ENCODE measurements at regions not wholly inside any gene's neighbourhood (a gene's known extent, or its start where the extent isn't known, plus 50 kb on each side); places are given as distances from the start of the nearest gene placed in this dataset.

- TF ChIP-seq SIN3A (IDR thresholded peaks at IDR 0.05; ENCODE audit: borderline replicate concordance, insufficient read depth, low read length) (no peak), TAF1 (IDR thresholded peaks at IDR 0.05; ENCODE audit: borderline replicate concordance, insufficient read depth, low read length) (no peak), POLR2AphosphoS5 (IDR thresholded peaks at IDR 0.05; ENCODE audit: low read depth, low read length) (no peak), FOXP2 (optimal IDR thresholded peaks at IDR 0.05; ENCODE audit: borderline replicate concordance, extremely low read depth, extremely low read length, insufficient read depth) (no peak)
- TF ChIP-seq, protein P1, sequence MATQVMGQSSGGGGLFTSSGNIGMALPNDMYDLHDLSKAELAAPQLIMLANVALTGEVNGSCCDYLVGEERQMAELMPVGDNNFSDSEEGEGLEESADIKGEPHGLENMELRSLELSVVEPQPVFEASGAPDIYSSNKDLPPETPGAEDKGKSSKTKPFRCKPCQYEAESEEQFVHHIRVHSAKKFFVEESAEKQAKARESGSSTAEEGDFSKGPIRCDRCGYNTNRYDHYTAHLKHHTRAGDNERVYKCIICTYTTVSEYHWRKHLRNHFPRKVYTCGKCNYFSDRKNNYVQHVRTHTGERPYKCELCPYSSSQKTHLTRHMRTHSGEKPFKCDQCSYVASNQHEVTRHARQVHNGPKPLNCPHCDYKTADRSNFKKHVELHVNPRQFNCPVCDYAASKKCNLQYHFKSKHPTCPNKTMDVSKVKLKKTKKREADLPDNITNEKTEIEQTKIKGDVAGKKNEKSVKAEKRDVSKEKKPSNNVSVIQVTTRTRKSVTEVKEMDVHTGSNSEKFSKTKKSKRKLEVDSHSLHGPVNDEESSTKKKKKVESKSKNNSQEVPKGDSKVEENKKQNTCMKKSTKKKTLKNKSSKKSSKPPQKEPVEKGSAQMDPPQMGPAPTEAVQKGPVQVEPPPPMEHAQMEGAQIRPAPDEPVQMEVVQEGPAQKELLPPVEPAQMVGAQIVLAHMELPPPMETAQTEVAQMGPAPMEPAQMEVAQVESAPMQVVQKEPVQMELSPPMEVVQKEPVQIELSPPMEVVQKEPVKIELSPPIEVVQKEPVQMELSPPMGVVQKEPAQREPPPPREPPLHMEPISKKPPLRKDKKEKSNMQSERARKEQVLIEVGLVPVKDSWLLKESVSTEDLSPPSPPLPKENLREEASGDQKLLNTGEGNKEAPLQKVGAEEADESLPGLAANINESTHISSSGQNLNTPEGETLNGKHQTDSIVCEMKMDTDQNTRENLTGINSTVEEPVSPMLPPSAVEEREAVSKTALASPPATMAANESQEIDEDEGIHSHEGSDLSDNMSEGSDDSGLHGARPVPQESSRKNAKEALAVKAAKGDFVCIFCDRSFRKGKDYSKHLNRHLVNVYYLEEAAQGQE (IDR thresholded peaks at IDR 0.05; ENCODE audit: insufficient read depth in 1 of 2, low read depth in 2 of 2, low read length in 2 of 2) = no peak
Measured at GRCh38 chr16:54425681-54426552, 139.3 kb upstream of the IRX3 start.

DNA sequence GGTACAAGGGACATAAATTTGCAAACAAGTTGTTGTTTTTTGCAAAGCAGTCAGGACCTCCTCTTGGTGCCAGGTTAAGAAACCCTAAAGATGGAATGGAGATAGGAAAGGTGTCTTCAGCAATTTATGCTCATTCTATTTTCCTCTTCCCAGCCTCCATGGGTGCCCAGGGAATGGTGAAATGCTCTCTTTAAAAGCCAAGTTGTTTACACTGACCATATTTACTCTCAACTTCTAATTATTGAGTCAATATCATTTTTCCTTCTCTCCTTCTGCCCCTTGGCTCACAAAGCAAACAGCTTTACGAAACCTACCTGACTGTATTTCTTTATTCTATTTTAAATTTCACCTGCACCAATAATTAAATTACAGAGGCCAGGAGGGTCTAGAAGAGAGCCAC lies 138.5 kb upstream of the IRX3 start:
- TF ChIP-seq POLR2AphosphoS5 (IDR thresholded peaks at IDR 0.05; ENCODE audit: low read depth, low read length) (no peak), TAF1 (IDR thresholded peaks at IDR 0.05; ENCODE audit: borderline replicate concordance, insufficient read depth, low read length) (no peak), FOXP2 (optimal IDR thresholded peaks at IDR 0.05; ENCODE audit: borderline replicate concordance, extremely low read depth, extremely low read length, insufficient read depth) (no peak), SIN3A (IDR thresholded peaks at IDR 0.05; ENCODE audit: borderline replicate concordance, insufficient read depth, low read length) (no peak)
- TF ChIP-seq, protein P1 (IDR thresholded peaks at IDR 0.05; ENCODE audit: insufficient read depth in 1 of 2, low read depth in 2 of 2, low read length in 2 of 2) = no peak

DNA sequence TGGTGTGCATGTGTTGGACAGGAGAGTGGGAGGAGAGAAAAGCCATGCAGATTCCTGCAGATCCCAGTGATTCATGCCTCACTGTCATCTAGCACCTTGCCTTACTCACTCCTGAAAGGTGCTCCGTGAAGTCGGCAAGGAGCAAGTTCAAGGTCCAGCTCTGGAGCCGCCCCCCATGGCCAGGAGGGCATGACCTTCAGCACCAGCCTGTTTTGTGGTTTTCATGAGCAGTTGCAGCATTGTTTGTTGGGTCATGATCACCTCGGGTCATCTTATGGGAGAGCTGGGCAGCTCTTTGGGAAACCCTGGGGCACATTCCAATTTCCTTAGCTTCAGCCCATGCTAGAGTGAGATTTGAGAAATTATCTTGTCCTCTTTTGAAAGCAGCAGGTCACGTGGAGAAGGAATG lies 137.5 kb upstream of the IRX3 start:
- TF ChIP-seq POLR2AphosphoS5 (IDR thresholded peaks at IDR 0.05; ENCODE audit: low read depth, low read length) = no peak
- TF ChIP-seq, protein P1 (IDR thresholded peaks at IDR 0.05; ENCODE audit: insufficient read depth in 1 of 2, low read depth in 2 of 2, low read length in 2 of 2) = no peak

GRCh38 chr16:54422569-54422978 lies 136.0 kb upstream of the IRX3 start:
- TF ChIP-seq SIN3A (IDR thresholded peaks at IDR 0.05; ENCODE audit: borderline replicate concordance, insufficient read depth, low read length) (no peak), TAF1 (IDR thresholded peaks at IDR 0.05; ENCODE audit: borderline replicate concordance, insufficient read depth, low read length) (no peak), POLR2AphosphoS5 (IDR thresholded peaks at IDR 0.05; ENCODE audit: low read depth, low read length) (no peak), FOXP2 (optimal IDR thresholded peaks at IDR 0.05; ENCODE audit: borderline replicate concordance, extremely low read depth, extremely low read length, insufficient read depth) (no peak)
- TF ChIP-seq, protein P1 (IDR thresholded peaks at IDR 0.05; ENCODE audit: insufficient read depth in 1 of 2, low read depth in 2 of 2, low read length in 2 of 2) = no peak
